ENCODE measurements at regions not wholly inside any gene's neighbourhood (a gene's known extent, or its start where the extent isn't known, plus 50 kb on each side); places are given as distances from the start of the nearest gene placed in this dataset.
"Not testable (repeated sequence)": the region's sequence is repeated elsewhere in the genome, so short reads cannot be mapped to it uniquely, and the experiment has no call there.

DNA sequence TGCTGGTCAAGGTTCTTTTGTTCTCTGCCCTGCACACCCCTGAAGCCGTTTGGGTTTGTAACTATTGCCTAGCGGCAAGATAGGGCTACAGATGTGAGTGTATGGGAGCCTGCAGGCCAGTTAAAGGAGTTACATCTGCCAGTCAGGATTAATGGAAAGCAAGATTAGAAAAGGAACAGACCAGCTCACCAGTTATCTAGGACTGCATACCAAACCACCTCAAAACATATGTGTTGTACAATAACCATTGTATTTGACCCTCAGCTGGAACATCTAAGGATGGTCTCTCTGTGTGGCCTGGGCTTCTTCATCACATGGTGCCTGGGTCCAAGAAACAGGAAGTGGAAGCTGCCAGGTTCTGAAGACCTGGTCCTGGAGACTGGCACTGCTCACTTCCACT is 52.5 kb upstream of the FBXO28 start:
- no peak overlapping the region for H3K4me3 ChIP-seq (ENCODE audit: low read depth, low read length)
- no peaks in the 10 kb centered on the region for H3K4me1 ChIP-seq (ENCODE audit: control insufficient read depth, insufficient read depth, low read length)
- H3K36me3 ChIP-seq (ENCODE audit: control insufficient read depth, insufficient read depth, low read length): no peaks in the 10 kb centered on the region
- no peaks in the 10 kb centered on the region for H3K9me3 ChIP-seq (ENCODE audit: control insufficient read depth, insufficient read depth, low read length)
- no peaks in the 10 kb centered on the region for H3K27me3 ChIP-seq (ENCODE audit: control insufficient read depth, insufficient read depth, low read length)
- no CpG with 5 or more reads among the region's 2 CpGs for WGBS (ENCODE audit: insufficient coverage)
- H3K27ac ChIP-seq (ENCODE audit: low read depth, low read length): no peak overlapping the region
- no peak for DNase-seq (ENCODE audit: low read depth in 4 of 6, low spot score in 6 of 6)

DNA sequence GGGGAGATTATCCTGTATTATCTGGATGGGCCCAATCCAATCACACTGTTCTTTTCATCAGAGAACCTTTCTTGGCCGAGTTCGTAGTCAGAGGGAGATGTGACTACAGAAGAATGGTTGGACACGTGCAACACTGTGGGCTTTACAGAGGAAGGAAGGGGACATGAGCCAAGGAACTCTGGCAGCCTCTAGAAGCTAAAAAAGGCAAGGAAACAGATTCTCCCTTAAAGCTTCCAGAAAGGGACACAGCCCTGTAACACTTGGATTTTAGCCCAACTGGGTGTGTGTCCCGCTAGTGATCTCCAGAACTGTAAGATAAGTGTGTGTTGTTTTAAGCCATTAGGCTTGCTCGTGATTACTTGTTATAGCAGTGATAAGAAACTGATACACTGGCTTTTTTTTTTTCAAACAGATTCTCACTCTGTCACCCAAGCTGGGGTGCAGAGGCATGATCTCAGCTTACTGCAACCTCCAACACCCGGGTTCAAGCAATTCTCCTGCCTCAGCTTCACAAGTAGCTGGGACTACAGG is 53.9 kb upstream of the FBXO28 start:
- Histone ChIP-seq H3K4me1 (ENCODE audit: control insufficient read depth, insufficient read depth, low read length) (no peaks in the 10 kb centered on the region), H3K36me3 (ENCODE audit: control insufficient read depth, insufficient read depth, low read length) (no peaks in the 10 kb centered on the region), H3K27ac (ENCODE audit: low read depth, low read length) (no peak overlapping the region), H3K4me3 (ENCODE audit: low read depth, low read length) (no peak overlapping the region), H3K27me3 (ENCODE audit: control insufficient read depth, insufficient read depth, low read length) (no peaks in the 10 kb centered on the region), H3K9me3 (ENCODE audit: control insufficient read depth, insufficient read depth, low read length) (no peaks in the 10 kb centered on the region)
- 100% methylated on average over 1 of the region's 6 CpGs for WGBS (ENCODE audit: insufficient coverage)
- no peak for DNase-seq (ENCODE audit: low read depth in 4 of 6, low spot score in 6 of 6)

DNA sequence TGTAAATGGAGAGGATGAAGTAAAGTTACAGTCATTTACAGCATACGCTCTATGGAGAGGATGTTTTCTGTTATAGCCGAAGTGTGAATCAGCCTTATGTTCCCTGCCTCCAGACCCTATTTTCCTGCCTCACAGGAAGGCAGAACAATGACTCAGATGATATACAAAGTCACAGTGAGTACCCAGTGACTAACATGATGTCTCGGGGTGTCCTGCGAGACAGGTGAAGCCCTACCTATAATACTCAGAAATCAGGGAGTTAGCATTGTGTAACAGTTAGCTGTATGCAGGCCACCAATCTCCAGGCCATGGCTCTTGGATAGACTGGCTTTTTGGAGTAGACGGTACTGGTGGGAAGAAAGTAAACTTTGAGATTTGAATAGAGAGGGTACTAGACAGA is 55.6 kb upstream of the FBXO28 start:
- H3K9me3 ChIP-seq (ENCODE audit: control insufficient read depth, insufficient read depth, low read length): no peaks in the 10 kb centered on the region
- H3K27ac ChIP-seq (ENCODE audit: low read depth, low read length): no peak overlapping the region
- H3K4me3 ChIP-seq (ENCODE audit: low read depth, low read length): no peak overlapping the region
- H3K27me3 ChIP-seq (ENCODE audit: control insufficient read depth, insufficient read depth, low read length): no peaks in the 10 kb centered on the region
- H3K4me1 ChIP-seq (ENCODE audit: control insufficient read depth, insufficient read depth, low read length): no peaks in the 10 kb centered on the region
- WGBS (ENCODE audit: insufficient coverage): 100% methylated on average over 3 of the region's 5 CpGs
- no peaks in the 10 kb centered on the region for H3K36me3 ChIP-seq (ENCODE audit: control insufficient read depth, insufficient read depth, low read length)
- DNase-seq (ENCODE audit: low read depth in 4 of 6, low spot score in 6 of 6): no peak

DNA sequence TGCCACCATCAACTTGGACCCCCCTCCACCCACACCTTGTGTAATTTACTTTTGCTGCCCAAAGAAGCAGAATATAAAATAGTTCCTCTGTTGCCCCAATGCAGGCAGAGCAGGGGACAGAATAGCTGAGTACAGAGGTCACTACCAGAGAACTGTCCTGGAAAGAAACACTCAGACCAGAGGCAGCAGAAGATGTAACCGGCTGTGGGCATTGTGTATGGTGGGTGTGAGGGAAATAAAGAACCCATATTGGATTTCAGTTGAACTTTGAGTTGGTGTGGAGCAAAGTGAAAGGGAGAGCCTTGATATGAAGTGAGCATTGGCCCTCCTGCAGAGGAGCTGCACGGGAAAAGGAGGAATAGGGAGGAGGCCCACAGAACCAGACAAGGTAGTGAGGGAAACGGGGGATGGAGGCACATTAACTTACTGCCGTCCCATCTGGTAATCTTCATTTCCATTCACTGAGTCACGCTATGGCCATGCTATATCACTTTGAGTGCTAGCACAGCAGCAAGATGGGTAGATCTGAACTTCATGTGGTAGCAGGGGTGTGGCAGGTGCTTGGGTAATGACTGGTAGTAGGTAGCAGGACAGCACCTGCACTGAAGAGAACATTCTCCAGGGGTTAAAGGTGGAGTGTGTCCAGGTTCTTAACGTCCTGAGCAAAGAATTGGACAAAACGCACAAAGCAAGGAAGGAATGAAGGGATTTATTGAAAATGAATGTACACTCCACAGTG is 56.3 kb upstream of the FBXO28 start:
- Histone ChIP-seq H3K9me3 (ENCODE audit: control insufficient read depth, insufficient read depth, low read length) (no peaks in the 10 kb centered on the region), H3K4me3 (ENCODE audit: low read depth, low read length) (no peak overlapping the region), H3K27ac (ENCODE audit: low read depth, low read length) (no peak overlapping the region), H3K27me3 (ENCODE audit: control insufficient read depth, insufficient read depth, low read length) (no peaks in the 10 kb centered on the region), H3K4me1 (ENCODE audit: control insufficient read depth, insufficient read depth, low read length) (no peaks in the 10 kb centered on the region), H3K36me3 (ENCODE audit: control insufficient read depth, insufficient read depth, low read length) (no peaks in the 10 kb centered on the region)
- 84% methylated on average over 4 of the region's 7 CpGs for WGBS (ENCODE audit: insufficient coverage)
- DNase-seq (ENCODE audit: low read depth in 4 of 6, low spot score in 6 of 6): no peak

DNA sequence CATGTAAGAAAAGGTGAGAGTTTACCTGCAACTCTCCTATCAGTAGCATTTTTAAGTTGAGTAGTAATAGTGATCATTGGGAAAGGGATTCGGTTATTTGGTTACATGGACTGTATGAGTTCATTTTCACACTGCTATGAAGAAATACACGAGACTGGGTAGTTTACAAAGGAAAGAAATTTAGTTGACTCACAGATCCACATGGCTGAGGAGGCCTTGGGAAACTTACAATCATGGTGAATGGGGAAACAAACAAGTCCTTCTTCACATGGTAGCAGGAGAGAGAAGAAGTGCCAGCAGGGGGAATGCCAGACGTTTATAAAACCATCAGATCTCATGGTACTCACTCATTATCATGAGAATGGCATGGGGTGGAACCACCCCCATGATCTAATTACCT is 59.3 kb upstream of the FBXO28 start:
- H3K27ac ChIP-seq (ENCODE audit: low read depth, low read length): no peak overlapping the region
- no peaks in the 10 kb centered on the region for H3K36me3 ChIP-seq (ENCODE audit: control insufficient read depth, insufficient read depth, low read length)
- no peaks in the 10 kb centered on the region for H3K27me3 ChIP-seq (ENCODE audit: control insufficient read depth, insufficient read depth, low read length)
- no peaks in the 10 kb centered on the region for H3K9me3 ChIP-seq (ENCODE audit: control insufficient read depth, insufficient read depth, low read length)
- H3K4me1 ChIP-seq (ENCODE audit: control insufficient read depth, insufficient read depth, low read length): no peaks in the 10 kb centered on the region
- no peak for DNase-seq (ENCODE audit: low read depth in 4 of 6, low spot score in 6 of 6)
- H3K4me3 ChIP-seq (ENCODE audit: low read depth, low read length): no peak overlapping the region
- 100% methylated on average over 1 of the region's 3 CpGs for WGBS (ENCODE audit: insufficient coverage)

DNA sequence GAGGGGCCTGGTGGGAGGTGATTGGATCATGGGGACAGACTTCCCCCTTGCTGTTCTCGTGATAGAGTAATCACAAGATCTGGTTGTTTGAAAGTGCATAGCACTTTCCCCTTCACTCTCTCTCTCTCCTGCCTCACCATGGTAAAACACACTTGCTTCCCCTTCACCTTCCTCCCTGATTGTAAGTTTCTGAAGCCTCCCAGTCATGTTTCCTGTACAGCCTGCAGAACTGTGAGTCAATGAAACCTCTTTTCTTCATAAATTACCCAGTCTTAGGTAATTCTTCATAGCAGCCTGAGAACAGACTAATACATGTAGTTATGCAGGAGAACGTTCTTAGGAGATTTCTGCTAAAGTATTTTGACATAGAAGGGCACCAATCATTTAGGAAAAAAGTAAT is 59.9 kb upstream of the FBXO28 start:
- Histone ChIP-seq H3K36me3 (ENCODE audit: control insufficient read depth, insufficient read depth, low read length) (no peaks in the 10 kb centered on the region), H3K4me3 (ENCODE audit: low read depth, low read length) (no peak overlapping the region), H3K9me3 (ENCODE audit: control insufficient read depth, insufficient read depth, low read length) (no peaks in the 10 kb centered on the region), H3K27me3 (ENCODE audit: control insufficient read depth, insufficient read depth, low read length) (no peaks in the 10 kb centered on the region), H3K4me1 (ENCODE audit: control insufficient read depth, insufficient read depth, low read length) (no peaks in the 10 kb centered on the region), H3K27ac (ENCODE audit: low read depth, low read length) (no peak overlapping the region)
- no peak for DNase-seq (ENCODE audit: low read depth in 4 of 6, low spot score in 6 of 6)
- no CpG with 5 or more reads among the region's 2 CpGs for WGBS (ENCODE audit: insufficient coverage)

DNA sequence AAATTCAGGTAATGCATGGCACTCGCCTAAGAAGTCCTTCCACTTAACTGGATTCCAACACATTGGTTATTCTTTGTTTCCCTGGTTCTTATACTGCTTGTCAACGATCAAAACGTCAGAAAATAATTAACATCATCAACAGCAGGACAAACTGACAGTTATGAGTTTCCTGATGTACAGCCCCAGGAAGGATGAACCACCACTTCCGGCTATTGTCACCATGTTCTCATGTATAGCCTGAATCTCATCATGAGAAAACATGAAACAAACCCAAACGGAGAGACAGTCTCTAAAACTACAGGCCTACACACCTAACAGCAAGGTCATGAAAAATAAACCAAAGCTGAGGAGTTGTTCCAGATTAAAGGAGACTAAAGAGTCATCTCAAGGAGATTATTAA is 60.5 kb upstream of the FBXO28 start:
- Histone ChIP-seq H3K27ac (ENCODE audit: low read depth, low read length) (no peak overlapping the region), H3K9me3 (ENCODE audit: control insufficient read depth, insufficient read depth, low read length) (no peaks in the 10 kb centered on the region), H3K4me3 (ENCODE audit: low read depth, low read length) (no peak overlapping the region), H3K4me1 (ENCODE audit: control insufficient read depth, insufficient read depth, low read length) (no peaks in the 10 kb centered on the region), H3K36me3 (ENCODE audit: control insufficient read depth, insufficient read depth, low read length) (no peaks in the 10 kb centered on the region), H3K27me3 (ENCODE audit: control insufficient read depth, insufficient read depth, low read length) (no peaks in the 10 kb centered on the region)
- WGBS (ENCODE audit: insufficient coverage): 93% methylated on average over 3 of the region's 5 CpGs
- no peak for DNase-seq (ENCODE audit: low read depth in 4 of 6, low spot score in 6 of 6)

DNA sequence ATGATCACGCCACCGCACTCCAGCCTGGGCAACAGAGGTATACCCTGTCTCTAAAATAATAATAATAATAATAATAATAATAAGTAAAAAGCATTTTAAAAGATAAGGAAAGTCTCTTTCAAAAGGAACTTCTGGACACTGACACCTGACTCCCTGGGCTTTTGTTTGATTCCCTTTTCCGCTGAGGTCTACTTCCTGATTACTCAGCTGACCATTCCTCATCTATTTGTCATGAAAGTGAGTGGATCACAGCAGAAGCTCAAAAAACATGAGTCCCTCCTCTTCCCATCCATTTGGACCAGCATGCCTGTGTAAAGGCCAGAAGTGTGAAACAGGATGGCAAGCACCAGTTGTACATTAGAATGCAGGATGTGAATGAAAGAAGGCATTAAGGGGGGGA is 61.1 kb upstream of the FBXO28 start:
- WGBS (ENCODE audit: insufficient coverage): no CpG with 5 or more reads among the region's 3 CpGs

DNA sequence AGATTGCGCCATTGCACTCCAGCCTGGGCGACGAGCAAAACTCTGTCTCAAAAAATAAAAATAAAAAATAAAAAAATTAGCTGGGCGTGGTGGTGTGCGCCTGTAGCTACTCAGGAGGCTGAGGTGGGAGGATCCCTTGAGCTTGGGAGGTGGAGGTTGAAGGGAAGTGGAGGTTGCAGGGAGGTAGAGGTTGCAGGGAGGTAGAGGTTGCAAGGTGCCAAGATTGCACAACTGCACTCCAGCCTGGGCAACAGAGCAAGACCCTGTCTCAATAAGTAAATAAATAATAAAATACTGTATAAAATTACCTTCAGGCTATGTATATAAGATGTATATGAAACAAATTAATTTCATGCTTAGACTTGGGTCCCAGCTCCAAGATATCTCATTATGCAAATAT is 62.1 kb upstream of the FBXO28 start:
- not testable (repeated sequence) for H3K4me3 ChIP-seq (ENCODE audit: low read depth, low read length); DNase-seq (ENCODE audit: low read depth in 4 of 6, low spot score in 6 of 6); H3K27me3 ChIP-seq (ENCODE audit: control insufficient read depth, insufficient read depth, low read length); H3K27ac ChIP-seq (ENCODE audit: low read depth, low read length); H3K9me3 ChIP-seq (ENCODE audit: control insufficient read depth, insufficient read depth, low read length); H3K4me1 ChIP-seq (ENCODE audit: control insufficient read depth, insufficient read depth, low read length); H3K36me3 ChIP-seq (ENCODE audit: control insufficient read depth, insufficient read depth, low read length)
- WGBS (ENCODE audit: insufficient coverage): 94% methylated on average over 2 of the region's 5 CpGs

More for the DNA sequence above, 61.1 kb upstream of the FBXO28 start:
- Histone ChIP-seq H3K4me3 (ENCODE audit: low read depth, low read length) (no peak overlapping the region), H3K4me1 (ENCODE audit: control insufficient read depth, insufficient read depth, low read length) (no peaks in the 10 kb centered on the region), H3K27ac (ENCODE audit: low read depth, low read length) (no peak overlapping the region), H3K27me3 (ENCODE audit: control insufficient read depth, insufficient read depth, low read length) (no peaks in the 10 kb centered on the region), H3K36me3 (ENCODE audit: control insufficient read depth, insufficient read depth, low read length) (no peaks in the 10 kb centered on the region), H3K9me3 (ENCODE audit: control insufficient read depth, insufficient read depth, low read length) (no peaks in the 10 kb centered on the region)
- no peak for DNase-seq (ENCODE audit: low read depth in 4 of 6, low spot score in 6 of 6)

DNA sequence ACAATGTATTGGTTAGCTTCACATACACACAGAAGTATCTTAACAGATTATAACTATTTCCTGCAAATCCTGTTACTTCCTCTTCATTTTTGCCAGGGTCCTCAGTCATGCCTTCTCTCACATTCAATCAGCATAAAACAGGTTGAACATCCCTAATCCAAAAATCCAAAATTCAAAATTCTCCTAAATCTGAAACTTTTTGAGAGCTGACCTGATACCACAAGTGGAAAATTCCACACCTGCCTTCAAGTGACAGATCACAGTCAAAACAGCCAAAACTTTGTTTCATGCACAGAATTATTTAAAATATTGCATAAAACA is 62.9 kb upstream of the FBXO28 start:
- Histone ChIP-seq H3K4me1 (ENCODE audit: control insufficient read depth, insufficient read depth, low read length) (no peaks in the 10 kb centered on the region), H3K9me3 (ENCODE audit: control insufficient read depth, insufficient read depth, low read length) (no peaks in the 10 kb centered on the region), H3K36me3 (ENCODE audit: control insufficient read depth, insufficient read depth, low read length) (no peaks in the 10 kb centered on the region), H3K27ac (ENCODE audit: low read depth, low read length) (no peak overlapping the region), H3K27me3 (ENCODE audit: control insufficient read depth, insufficient read depth, low read length) (no peaks in the 10 kb centered on the region), H3K4me3 (ENCODE audit: low read depth, low read length) (no peak overlapping the region)
- DNase-seq (ENCODE audit: low read depth in 4 of 6, low spot score in 6 of 6): no peak

All from spinal cord (tissue), 9 donors.